Activated CD4-positive, alpha-beta T cell treated with anti-CD3 and anti-CD28 coated beads for 4 hours (primary cell): ENCODE measurements at regions not wholly inside any gene's neighbourhood (a gene's known extent, or its start where the extent isn't known, plus 50 kb on each side); places are given as distances from the start of the nearest gene placed in this dataset.

Source experiments
- DNase-seq, 2 donors: peaks; one replicate each; pipeline ENCODE4 v3.0.0-alpha.2; 2020

- no peak for DNase-seq
Measured at GRCh38 chr18:25866331-25866730, 224.1 kb downstream of the SS18 start.

GRCh38 chr18:25862881-25863600 lies 227.4 kb downstream of the SS18 start:
- DNase-seq = no peak

- DNase-seq = no peak
Measured at GRCh38 chr18:25853691-25854433, 236.6 kb downstream of the SS18 start.

GRCh38 chr18:25843791-25844190 lies 246.6 kb downstream of the SS18 start:
- no peak for DNase-seq

GRCh38 chr18:25842665-25843064 lies 247.7 kb downstream of the SS18 start:
- no peak for DNase-seq

- DNase-seq = no peak
Measured at GRCh38 chr18:25834061-25834460, 256.4 kb downstream of the SS18 start.

- no peak for DNase-seq
Measured at GRCh38 chr18:25832001-25832604, 258.3 kb downstream of the SS18 start.

GRCh38 chr18:25831301-25831701 lies 259.1 kb downstream of the SS18 start:
- no peak for DNase-seq

- DNase-seq = no peak
Measured at GRCh38 chr18:25830787-25831186, 259.6 kb downstream of the SS18 start.

GRCh38 chr18:25827961-25828561 lies 262.4 kb downstream of the SS18 start:
- DNase-seq = no peak

GRCh38 chr18:25827228-25827627 lies 263.2 kb downstream of the SS18 start:
- DNase-seq = no peak

- DNase-seq = no peak
Measured at GRCh38 chr18:25826823-25827222, 263.6 kb downstream of the SS18 start.

- DNase-seq = no peak
Measured at GRCh38 chr18:25825979-25826776, 264.2 kb downstream of the SS18 start.

GRCh38 chr18:25825056-25825455 lies 265.4 kb downstream of the SS18 start:
- no peak for DNase-seq

- no peak for DNase-seq
Measured at GRCh38 chr18:25819746-25820363, 270.6 kb downstream of the SS18 start.

GRCh38 chr18:25818505-25818904 lies 271.9 kb downstream of the SS18 start:
- no peak for DNase-seq

- no peak for DNase-seq
Measured at GRCh38 chr18:25817546-25818237, 272.7 kb downstream of the SS18 start.

- DNase-seq = no peak
Measured at GRCh38 chr18:25815659-25816058, 274.8 kb downstream of the SS18 start.

- no peak for DNase-seq
Measured at GRCh38 chr18:25814841-25815458, 275.5 kb downstream of the SS18 start.

- no peak for DNase-seq
Measured at GRCh38 chr18:25813110-25813509, 277.3 kb downstream of the SS18 start.

- DNase-seq = no peak
Measured at GRCh38 chr18:25810736-25811135, 279.7 kb downstream of the SS18 start.
